Skin of body (tissue), 2 donors: ENCODE measurements at regions not wholly inside any gene's neighbourhood (a gene's known extent, or its start where the extent isn't known, plus 50 kb on each side); places are given as distances from the start of the nearest gene placed in this dataset. TPM values are rescaled to one million over a fixed set of nuclear protein-coding genes. Genes with fewer than 3 reads are reported as not detected.
"Not testable (repeated sequence)": the region's sequence is repeated elsewhere in the genome, so short reads cannot be mapped to it uniquely, and the experiment has no call there.

ENCODE experiments used
- DNase-seq: peaks from one replicate; lab custom pipeline; 2025; lab: John Stamatoyannopoulos, UW
- small RNA-seq: library from RNA; depleted of rRNA; stranded (forward); fragments of <200 nt; gene quantifications from one replicate; pipeline ENCODE3, GENCODE V24; 2014; ENCODE audit warnings: low replicate concordance

DNA sequence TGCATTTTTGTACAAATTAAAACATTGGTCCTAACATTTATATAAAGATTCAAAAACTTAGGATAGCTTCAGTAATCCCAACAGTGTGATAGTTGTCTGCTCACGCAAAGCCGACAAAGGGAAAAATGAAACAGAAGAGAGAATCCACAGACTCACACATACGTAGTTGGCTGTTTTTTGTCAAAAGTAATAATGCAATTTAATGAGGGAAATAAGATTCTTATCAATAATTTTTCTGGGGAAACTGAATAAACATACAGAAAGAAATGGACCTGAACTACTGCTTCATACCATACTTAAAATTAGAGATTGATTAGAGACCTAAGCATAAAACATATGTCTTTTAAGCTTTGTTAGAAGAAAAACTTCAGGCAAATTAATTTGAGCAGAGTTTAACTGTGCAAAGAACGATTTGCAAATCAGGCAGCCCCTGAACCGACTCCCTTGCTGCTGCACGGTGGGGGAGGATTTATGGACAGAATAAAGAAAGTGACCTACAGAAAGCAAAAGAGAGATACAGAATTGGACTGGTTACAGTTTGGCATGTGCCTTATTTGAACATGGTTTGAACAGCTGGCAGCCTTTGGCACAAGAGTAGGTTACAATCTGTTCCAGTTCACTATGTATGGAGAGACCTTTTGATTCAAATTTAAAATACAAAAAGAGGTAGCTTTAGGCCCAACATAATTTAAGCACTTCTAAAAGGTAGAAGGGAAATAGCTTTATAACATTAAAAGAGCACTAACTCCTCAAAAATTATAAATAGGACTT is 64.9 kb upstream of the CTSV start:
- DNase-seq, result not testable (repeated sequence)

GRCh38 chr9:97099540-97099939 is 60.6 kb upstream of the CTSV start:
- DNase-seq, result not testable (repeated sequence)

DNA sequence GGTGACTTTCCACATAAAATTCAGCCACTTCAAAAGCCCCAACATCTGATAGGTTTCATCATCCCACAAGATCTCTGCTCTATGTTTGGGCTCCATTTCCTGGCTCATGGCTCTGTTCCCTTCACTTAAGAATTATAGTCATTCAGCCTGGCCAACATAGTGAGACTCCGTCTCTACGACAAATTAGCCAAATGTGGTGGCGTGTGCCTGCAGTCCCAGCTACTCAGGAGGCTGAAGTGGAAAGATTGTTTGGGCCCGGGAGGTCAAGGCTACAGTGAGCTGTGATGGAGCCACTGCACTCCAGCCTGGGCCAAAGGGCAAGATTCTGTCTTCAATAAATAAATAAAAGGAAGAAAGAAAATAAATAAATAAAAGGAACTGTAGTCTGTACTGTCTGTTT is 57.9 kb upstream of the CTSV start:
- DNase-seq, result no peak

- DNase-seq, result not testable (repeated sequence)
These were observed 50.4 kb upstream of the CTSV start for GRCh38 chr9:97089361-97089760.

Small RNA genes lying in the stretch of these regions (small RNA-seq; reads per million reads assigned to genes)
- gene RNU6-798P, result not detected
